ENCODE measurements at regions not wholly inside any gene's neighbourhood (a gene's known extent, or its start where the extent isn't known, plus 50 kb on each side); places are given as distances from the start of the nearest gene placed in this dataset.

- TF ChIP-seq, protein P1, sequence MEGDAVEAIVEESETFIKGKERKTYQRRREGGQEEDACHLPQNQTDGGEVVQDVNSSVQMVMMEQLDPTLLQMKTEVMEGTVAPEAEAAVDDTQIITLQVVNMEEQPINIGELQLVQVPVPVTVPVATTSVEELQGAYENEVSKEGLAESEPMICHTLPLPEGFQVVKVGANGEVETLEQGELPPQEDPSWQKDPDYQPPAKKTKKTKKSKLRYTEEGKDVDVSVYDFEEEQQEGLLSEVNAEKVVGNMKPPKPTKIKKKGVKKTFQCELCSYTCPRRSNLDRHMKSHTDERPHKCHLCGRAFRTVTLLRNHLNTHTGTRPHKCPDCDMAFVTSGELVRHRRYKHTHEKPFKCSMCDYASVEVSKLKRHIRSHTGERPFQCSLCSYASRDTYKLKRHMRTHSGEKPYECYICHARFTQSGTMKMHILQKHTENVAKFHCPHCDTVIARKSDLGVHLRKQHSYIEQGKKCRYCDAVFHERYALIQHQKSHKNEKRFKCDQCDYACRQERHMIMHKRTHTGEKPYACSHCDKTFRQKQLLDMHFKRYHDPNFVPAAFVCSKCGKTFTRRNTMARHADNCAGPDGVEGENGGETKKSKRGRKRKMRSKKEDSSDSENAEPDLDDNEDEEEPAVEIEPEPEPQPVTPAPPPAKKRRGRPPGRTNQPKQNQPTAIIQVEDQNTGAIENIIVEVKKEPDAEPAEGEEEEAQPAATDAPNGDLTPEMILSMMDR (conservative IDR thresholded peaks at IDR 0.05) = no peak
- no peak for TF ChIP-seq EZH2 (IDR thresholded peaks at IDR 0.05; ENCODE audit: low read depth)
Measured at GRCh38 chr9:30310711-30311110, 2073.7 kb upstream of the ACO1 start.

Measured in PC-9 (cell line).